ENCODE measurements at regions not wholly inside any gene's neighbourhood (a gene's known extent, or its start where the extent isn't known, plus 50 kb on each side); places are given as distances from the start of the nearest gene placed in this dataset.

DNA sequence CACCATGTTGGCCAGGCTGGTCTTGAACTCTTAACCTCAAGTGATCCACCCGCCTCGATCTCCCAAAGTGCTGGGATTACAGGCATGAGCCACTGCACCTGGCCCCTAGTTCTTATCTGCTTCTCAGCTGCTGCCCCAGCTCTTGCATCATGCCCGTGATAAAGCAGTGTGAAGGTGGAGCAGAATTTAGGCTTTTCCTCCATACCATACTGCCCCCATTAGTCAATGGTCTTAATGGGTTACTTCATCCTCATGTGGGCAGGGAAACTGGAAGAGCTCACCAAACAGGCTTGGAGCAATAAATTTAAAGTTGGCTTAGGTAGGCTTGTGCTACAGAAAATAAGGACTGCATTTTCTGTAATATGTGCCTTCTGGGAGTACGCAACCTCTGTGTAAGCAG is 636.9 kb upstream of the BOD1L1 start:
- DNase-seq = no peak

DNA sequence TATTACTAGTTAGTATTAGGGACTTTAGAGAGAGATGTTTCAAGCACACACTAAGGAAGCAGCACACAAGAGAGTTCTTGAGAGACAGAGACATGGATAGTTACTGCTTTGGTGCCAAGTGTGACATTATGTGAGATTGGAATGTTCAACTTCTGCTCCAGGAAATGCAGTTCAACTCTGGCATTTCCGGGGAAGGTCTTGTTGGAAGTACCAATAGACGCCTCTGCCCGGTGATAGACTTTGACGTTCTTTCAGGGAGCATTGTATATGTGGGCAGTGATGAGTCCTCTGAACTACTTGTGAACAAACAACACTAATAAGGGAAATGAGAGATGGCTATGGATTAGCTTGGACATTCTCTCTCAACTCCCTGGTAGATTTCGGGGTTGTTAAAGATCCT is 638.1 kb upstream of the BOD1L1 start:
- DNase-seq = no peak

- no peak for DNase-seq
Observed at GRCh38 chr4:14267373-14268060, 640.0 kb upstream of the BOD1L1 start.

DNA sequence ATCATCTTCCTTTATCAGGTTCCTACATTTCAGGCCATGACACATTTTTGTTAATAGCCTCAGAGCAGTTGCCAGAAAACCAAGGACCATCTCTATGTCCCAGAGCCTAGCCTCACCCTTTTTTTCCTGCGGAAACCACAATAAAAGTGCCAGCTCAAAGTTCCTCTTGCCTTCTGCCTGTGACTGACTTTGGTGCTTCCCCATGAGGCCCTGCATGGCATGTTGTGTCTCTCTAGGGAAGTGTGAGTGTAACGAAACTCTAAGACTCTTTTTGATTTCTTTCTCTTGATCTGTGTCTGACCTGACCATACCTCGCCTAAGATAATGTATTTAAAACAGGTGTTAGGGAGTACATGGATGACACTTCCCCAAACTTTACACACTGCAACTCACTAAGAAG is 642.3 kb upstream of the BOD1L1 start:
- no peak for DNase-seq

DNA sequence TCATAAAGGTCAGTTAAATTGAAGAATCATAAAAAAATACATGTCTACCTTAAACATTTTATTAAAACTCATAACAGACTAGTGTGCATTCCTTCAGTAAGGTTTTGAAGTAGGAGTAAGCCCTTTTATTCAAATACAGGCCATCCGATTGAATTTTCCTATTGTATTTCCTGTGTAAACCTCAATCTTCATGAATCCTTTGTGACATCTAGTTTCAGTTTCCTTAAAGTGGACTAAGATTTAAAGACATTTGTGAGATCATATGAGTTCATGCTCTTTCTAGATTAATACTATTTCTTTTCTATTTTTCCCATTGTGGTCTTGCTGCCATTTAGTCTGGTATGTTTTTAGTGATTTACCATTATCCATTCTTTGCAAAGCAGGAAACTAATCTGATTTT is 644.7 kb upstream of the BOD1L1 start:
- DNase-seq = no peak

GRCh38 chr4:14277505-14277904 is 650.0 kb upstream of the BOD1L1 start:
- DNase-seq = no peak

DNA sequence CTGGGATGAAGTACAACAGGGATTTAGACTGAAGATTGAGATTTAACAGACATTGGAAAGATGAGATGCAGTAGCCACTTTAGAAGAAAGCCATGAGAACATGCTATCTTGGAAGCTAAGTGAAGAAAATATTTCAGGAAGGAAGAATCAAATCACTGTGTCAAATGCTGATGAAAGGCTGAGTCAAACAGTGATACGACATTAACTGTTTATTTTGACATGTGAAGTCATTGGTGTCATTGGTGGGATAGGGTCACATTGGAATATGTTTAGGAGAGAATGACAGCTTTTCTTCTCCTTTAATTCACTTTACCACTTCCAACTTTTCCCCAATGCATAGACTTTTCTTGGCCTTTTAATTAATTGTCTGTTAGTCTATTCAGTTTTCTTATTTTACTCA is 653.0 kb upstream of the BOD1L1 start:
- no peak for DNase-seq

- DNase-seq = no peak
Observed at GRCh38 chr4:14284578-14284977, 657.1 kb upstream of the BOD1L1 start.

GRCh38 chr4:14289708-14290107 is 662.2 kb upstream of the BOD1L1 start:
- DNase-seq = no peak

DNA sequence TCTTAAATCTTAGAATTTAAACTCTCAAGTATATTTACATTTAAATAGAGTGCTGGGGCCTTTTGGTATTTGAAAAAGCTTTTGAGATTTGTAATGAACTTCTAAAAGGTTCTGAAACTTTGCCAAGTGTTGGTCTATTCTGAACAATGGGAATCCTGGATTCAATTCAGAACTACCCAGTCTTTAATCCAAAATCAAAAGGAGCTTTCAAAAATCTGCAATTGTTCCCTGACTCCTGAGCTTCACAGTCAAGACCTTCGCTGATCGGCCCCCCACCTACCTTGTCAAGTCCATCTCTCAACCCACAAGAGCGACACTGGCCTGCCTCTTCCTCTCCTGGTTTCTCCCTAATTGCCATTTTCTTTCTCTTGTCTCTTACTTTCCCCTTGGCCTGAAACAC is 666.1 kb upstream of the BOD1L1 start:
- no peak for DNase-seq

DNA sequence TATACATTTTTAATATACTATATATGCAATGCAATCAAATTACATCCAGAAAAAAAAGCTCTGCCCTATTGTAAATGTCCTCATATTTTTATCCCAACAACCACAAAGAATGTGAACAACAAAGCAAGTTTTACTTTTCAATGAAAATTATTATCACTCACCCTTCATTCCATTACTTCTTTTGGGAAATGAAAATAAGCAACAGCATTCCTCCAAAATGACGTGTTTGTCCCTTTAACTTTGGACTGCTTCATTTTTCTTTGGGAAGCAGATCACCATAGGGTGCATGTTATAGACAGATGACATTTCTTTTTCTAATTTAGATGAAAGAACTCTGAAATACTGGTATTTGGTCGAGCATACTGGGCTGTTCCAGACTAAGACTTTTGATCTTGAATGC is 667.1 kb upstream of the BOD1L1 start:
- DNase-seq = no peak

DNA sequence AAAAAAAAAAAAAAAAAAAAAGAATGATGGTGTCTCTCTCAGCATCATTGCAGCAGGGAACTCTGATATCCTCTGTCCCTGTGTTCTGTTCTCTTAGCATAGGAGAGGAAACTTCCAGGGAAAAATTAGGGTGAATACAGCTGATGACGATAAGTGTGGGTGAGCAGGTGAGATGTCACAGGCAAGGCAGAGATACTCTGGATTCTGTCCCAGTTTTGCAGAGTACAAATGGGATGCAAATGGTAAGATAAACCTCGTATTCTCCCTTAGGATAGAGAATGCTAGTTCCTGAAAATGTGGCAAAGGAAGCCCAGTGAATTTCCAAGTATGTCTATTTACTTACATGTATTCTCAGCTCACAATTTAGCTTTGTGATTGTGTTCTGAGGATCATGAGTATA is 671.6 kb upstream of the BOD1L1 start:
- DNase-seq = no peak

- no peak for DNase-seq
Observed at GRCh38 chr4:14302021-14302420, 674.5 kb upstream of the BOD1L1 start.

GRCh38 chr4:14303856-14304255 is 676.3 kb upstream of the BOD1L1 start:
- DNase-seq = no peak

GRCh38 chr4:14308229-14308651 is 680.7 kb upstream of the BOD1L1 start:
- DNase-seq = no peak

GRCh38 chr4:14309431-14309830 is 681.9 kb upstream of the BOD1L1 start:
- no peak for DNase-seq

GRCh38 chr4:14313757-14314156 is 686.2 kb upstream of the BOD1L1 start:
- DNase-seq = no peak

DNA sequence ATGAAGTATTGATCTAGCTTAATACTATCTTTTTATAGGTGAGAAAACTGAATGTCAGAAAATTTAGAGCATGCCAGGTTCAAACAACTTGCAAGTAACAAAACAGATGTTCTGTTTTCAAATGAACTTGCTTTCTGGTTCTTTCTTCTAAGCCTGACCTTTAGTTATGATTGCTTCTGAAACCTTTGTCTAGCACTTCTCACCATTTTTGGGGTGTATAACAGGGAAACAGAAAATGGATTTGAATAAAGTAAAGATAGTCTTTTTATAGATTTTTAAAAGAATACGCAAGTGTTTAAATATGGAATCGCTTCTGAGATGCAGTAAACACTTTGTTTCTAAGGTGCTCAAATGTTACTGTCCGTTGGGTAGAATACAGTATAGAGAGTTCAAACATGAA is 687.2 kb upstream of the CPEB2 start:
- DNase-seq = no peak

GRCh38 chr4:14317351-14317750 is 684.9 kb upstream of the CPEB2 start:
- DNase-seq = no peak

DNA sequence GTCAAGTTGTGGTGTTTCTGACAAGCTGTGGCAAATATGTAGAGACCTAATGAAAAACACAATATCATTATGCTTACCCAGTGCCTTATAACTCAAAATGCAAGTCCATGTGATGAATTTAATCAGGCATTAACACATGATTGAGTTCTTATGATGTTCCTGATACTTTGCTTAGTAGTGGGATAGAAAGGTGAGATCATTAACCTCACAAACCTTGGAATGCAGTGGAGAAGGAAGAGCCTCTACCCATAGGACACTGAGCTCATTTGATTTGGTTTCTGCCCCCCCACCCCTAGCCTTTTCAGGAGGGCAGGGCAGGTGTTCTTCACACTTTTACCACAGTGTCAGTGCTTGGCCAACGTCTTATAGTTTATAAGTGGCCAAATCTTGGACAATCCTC is 683.6 kb upstream of the CPEB2 start:
- no peak for DNase-seq

- no peak for DNase-seq
Observed at GRCh38 chr4:14321723-14322122, 680.6 kb upstream of the CPEB2 start.

GRCh38 chr4:14323191-14323590 is 679.1 kb upstream of the CPEB2 start:
- DNase-seq = no peak

- DNase-seq = no peak
Observed at GRCh38 chr4:14329228-14329627, 673.1 kb upstream of the CPEB2 start.

DNA sequence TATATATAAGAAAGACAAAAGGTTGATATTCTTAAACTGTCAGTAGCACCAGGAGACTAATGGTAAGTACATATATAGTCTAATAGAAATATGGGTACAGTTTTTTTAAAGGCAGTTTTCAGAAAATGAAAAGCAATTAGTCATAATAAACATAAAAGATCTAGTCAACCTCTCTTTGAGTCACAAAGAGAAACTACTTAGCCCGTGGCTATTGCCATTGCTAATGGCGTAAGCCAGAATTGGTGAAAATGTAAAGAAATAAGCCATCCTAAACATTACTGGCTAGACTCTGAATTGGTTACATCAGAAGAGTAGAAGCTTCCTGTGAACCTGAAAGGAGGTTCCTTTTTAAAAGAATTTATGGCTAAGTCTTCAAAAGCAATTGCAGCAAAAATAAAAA is 668.7 kb upstream of the CPEB2 start:
- DNase-seq = no peak

DNA sequence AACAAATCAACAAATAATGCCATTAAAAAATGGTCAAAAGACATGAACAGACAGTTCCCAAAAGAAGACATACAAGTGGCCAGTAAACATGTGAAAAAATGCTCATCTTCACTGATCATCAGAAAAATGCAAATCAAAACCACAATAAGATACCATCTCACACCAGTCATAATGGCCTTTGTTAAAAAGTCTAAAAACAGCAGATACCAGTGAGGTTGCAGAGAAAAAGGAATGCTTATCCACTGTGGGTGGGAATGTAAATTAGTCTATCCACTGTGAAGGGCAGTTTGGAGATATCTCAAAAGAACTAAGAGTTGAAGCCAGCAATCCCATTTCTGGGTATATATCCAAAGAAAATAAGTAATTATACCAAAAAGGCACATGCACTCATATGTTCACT is 668.1 kb upstream of the CPEB2 start:
- DNase-seq = no peak

DNA sequence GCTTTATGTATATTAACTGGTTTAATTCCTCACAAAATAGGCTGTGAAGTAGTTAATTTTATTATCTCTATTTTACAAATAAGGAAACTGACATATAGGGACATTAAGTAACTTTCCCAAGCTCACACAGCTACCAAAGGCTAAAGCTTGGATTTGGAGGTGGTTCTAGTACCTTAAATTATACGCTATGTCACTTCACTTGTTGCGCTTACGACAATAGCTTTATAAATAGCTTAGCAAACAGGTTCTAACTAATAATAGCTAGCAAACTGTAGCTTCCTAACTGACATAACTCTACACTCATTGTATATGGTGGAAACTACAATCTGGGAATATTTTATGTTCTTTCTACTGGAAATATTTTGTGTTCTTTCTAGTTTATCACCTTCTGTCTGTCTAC is 666.4 kb upstream of the CPEB2 start:
- DNase-seq = no peak

All from CD4-positive, alpha-beta T cell treated with Interleukin-6 for 4 hours (primary cell).